Ishikawa (cell line): ENCODE measurements at regions not wholly inside any gene's neighbourhood (a gene's known extent, or its start where the extent isn't known, plus 50 kb on each side); places are given as distances from the start of the nearest gene placed in this dataset.

Source experiments
- CEBPB ChIP-seq: IDR thresholded peaks from 2 replicates; pipeline ENCODE4 v1.6.1; 2012
- CREB1 ChIP-seq: IDR thresholded peaks from 2 replicates; pipeline ENCODE4 v1.6.1; 2012; ENCODE audit warnings: low read depth
- EGR1 ChIP-seq: IDR thresholded peaks from 2 replicates; pipeline ENCODE4 v1.6.1; 2012
- EP300 ChIP-seq: IDR thresholded peaks from 2 replicates; pipeline ENCODE4 v1.6.1; 2012; ENCODE audit warnings: borderline replicate concordance
- FOXM1 ChIP-seq: IDR thresholded peaks from 2 replicates; pipeline ENCODE4 v1.6.1; 2012; ENCODE audit warnings: low read depth, borderline replicate concordance
- NFIC ChIP-seq: IDR thresholded peaks from 2 replicates; pipeline ENCODE4 v1.6.1; 2012
- RAD21 ChIP-seq: IDR thresholded peaks from 2 replicates; pipeline ENCODE4 v1.6.1; 2012; ENCODE audit warnings: low read depth
- TAF1 ChIP-seq: IDR thresholded peaks from 2 replicates; pipeline ENCODE4 v1.6.1; 2012; ENCODE audit warnings: low read depth, mild to moderate bottlenecking
- TCF12 ChIP-seq: IDR thresholded peaks from 2 replicates; pipeline ENCODE4 v1.6.1; 2012; ENCODE audit warnings: low read depth
- TEAD4 ChIP-seq: IDR thresholded peaks from 2 replicates; pipeline ENCODE4 v1.6.1; 2012
- YY1 ChIP-seq: IDR thresholded peaks from 2 replicates; pipeline ENCODE4 v1.6.1; 2012; ENCODE audit warnings: low read depth
- ZBTB7A ChIP-seq: IDR thresholded peaks from 2 replicates; pipeline ENCODE4 v1.6.1; 2012; ENCODE audit warnings: low read depth
- TF ChIP-seq, protein P1 (sequence below): IDR thresholded peaks from 2 replicates; pipeline ENCODE4 v1.6.1; 2012
- TF ChIP-seq, protein P2 (sequence below): IDR thresholded peaks from 2 replicates; pipeline ENCODE4 v1.6.1; 2012
- TF ChIP-seq, protein P3 (sequence below): IDR thresholded peaks from 2 replicates; pipeline ENCODE4 v1.6.1; 2012; ENCODE audit warnings: low read depth, mild to moderate bottlenecking

DNA sequence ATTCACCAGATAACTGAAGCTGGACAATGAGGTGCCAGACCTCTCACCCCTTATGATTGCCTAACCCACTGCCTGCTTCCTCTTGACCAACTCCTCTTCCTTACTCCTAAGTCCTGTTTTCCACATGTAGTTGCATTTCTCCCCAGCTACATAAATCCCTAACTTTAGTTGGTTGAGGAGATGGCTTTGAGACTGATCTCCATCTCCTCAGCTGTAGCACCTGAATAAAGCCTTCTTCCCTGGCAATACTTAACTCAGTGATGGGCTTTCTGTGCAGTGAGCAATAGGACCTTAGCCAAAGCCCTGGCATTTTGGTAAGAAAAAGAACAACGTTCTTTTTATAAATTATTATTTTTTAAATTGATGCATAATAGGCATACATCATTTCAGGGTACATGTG, 691.1 kb downstream of the MATN1 start:
- TF ChIP-seq CEBPB (no peak), CREB1 (no peak), TAF1 (no peak), EP300 (no peak), NFIC (no peak)
- TF ChIP-seq, protein P1, sequence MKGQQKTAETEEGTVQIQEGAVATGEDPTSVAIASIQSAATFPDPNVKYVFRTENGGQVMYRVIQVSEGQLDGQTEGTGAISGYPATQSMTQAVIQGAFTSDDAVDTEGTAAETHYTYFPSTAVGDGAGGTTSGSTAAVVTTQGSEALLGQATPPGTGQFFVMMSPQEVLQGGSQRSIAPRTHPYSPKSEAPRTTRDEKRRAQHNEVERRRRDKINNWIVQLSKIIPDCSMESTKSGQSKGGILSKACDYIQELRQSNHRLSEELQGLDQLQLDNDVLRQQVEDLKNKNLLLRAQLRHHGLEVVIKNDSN = no peak
- TF ChIP-seq, protein P2, sequence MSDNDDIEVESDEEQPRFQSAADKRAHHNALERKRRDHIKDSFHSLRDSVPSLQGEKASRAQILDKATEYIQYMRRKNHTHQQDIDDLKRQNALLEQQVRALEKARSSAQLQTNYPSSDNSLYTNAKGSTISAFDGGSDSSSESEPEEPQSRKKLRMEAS = no peak
- TF ChIP-seq, protein P3, sequence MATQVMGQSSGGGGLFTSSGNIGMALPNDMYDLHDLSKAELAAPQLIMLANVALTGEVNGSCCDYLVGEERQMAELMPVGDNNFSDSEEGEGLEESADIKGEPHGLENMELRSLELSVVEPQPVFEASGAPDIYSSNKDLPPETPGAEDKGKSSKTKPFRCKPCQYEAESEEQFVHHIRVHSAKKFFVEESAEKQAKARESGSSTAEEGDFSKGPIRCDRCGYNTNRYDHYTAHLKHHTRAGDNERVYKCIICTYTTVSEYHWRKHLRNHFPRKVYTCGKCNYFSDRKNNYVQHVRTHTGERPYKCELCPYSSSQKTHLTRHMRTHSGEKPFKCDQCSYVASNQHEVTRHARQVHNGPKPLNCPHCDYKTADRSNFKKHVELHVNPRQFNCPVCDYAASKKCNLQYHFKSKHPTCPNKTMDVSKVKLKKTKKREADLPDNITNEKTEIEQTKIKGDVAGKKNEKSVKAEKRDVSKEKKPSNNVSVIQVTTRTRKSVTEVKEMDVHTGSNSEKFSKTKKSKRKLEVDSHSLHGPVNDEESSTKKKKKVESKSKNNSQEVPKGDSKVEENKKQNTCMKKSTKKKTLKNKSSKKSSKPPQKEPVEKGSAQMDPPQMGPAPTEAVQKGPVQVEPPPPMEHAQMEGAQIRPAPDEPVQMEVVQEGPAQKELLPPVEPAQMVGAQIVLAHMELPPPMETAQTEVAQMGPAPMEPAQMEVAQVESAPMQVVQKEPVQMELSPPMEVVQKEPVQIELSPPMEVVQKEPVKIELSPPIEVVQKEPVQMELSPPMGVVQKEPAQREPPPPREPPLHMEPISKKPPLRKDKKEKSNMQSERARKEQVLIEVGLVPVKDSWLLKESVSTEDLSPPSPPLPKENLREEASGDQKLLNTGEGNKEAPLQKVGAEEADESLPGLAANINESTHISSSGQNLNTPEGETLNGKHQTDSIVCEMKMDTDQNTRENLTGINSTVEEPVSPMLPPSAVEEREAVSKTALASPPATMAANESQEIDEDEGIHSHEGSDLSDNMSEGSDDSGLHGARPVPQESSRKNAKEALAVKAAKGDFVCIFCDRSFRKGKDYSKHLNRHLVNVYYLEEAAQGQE = no peak

DNA sequence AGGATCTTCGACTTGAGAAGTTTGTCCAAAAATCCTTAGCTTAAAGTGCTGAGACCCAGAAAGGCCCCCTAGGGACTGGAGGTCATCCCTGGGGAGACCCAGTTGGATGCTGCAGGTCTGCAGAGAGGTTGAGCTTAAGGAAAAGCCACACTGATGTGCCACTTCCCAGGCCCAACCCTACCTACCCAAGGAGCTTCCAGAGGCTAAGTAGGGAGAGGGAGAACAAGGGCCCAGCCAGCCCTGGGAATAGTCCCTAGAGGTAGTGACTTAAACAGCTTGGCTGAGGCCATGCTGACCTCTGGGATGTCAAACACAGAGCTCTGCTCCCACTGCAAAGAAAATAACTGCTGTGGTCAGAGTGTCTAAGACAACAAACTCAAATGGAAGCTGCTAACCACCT, 693.7 kb downstream of the MATN1 start:
- TF ChIP-seq, protein P1 = no peak
- TF ChIP-seq, protein P3 = no peak

DNA sequence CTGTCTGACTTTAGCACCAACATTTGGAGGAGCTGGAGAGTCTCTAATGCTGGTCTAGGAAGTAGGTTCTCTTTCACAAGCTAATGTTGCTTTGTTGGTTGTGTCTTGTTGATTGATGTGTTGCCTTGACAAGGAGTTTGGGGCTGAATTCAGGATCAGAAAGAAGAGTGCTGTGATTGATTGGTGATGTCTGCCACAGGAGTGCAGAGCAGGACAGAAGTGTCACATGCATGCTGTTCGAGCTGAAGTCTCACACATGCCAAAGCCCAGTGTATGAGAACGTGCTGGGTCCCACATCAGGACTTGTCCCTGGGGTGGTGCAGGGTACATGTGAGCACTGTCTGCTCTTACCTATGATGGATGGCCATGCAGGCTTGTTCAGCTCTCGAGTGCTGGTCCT, 694.4 kb downstream of the MATN1 start:
- TF ChIP-seq YY1 (no peak), TEAD4 (no peak), RAD21 (no peak), TAF1 (no peak), EGR1 (no peak), TCF12 (no peak), CEBPB (no peak), EP300 (no peak)
- TF ChIP-seq, protein P3 = no peak
- TF ChIP-seq, protein P1 = no peak
- TF ChIP-seq, protein P2 = no peak

DNA sequence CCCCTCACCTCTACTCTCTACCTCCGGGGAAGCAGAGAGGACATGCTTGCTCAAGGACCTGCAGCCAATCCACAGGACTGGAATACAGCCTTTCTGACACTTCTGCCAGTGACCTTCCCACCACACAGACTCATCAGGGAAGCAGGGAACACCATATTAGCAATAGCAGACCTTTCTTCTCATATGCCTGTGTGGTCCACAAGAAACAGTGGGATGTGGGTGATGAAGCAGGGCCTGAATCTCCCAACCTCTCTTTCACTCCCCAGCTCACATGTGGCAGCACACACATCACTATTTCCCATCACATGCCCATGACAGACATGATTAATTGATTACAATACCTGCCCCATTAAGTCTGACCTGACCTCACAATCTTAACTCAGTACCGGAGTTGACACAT, 695.1 kb downstream of the MATN1 start:
- no peak for TF ChIP-seq TCF12
- TF ChIP-seq EGR1 = no peak
- no peak for TF ChIP-seq FOXM1
- TF ChIP-seq RAD21 = no peak
- TF ChIP-seq TAF1 = no peak
- no peak for TF ChIP-seq NFIC
- TF ChIP-seq, protein P1 = no peak
- TF ChIP-seq EP300 = no peak
- TF ChIP-seq YY1 = no peak
- no peak for TF ChIP-seq CREB1
- TF ChIP-seq, protein P2 = no peak
- no peak for TF ChIP-seq CEBPB
- TF ChIP-seq, protein P3 = no peak
- TF ChIP-seq TEAD4 = no peak
- TF ChIP-seq ZBTB7A = no peak
